Adrenal gland (tissue), 9 donors: ENCODE measurements at regions not wholly inside any gene's neighbourhood (a gene's known extent, or its start where the extent isn't known, plus 50 kb on each side); places are given as distances from the start of the nearest gene placed in this dataset.
"Not testable (repeated sequence)": the region's sequence is repeated elsewhere in the genome, so short reads cannot be mapped to it uniquely, and the experiment has no call there.

Experiments
- DNase-seq, 7 donors: peaks; one replicate each; pipeline ENCODE4 v3.0.0-alpha.2; 2019 to 2020
- H3K27ac ChIP-seq, 5 donors: fragments of 200-600 bp; sonication (generic) in 4 of 5; 1 replicate in 3 of 5; 2 replicates in 2 of 5; pipeline versions ENCODE4 v1.5.1 to v1.8.0; 2016 to 2020; ENCODE audit warnings: mild to moderate bottlenecking in 1 of 5
- H3K27me3 ChIP-seq: fragments of 200-600 bp; 2 replicates; pipeline ENCODE4 v1.8.0; 2021
- H3K36me3 ChIP-seq, 2 donors: fragments of 200-600 bp; replicated peaks in 1 of 2; 1 replicate in 1 of 2; 2 replicates in 1 of 2; pipeline versions ENCODE4 v1.5.1 to v1.8.0; 2018 to 2022
- H3K4me1 ChIP-seq, 2 donors: fragments of 200-600 bp; replicated peaks in 1 of 2; 1 replicate in 1 of 2; 2 replicates in 1 of 2; pipeline versions ENCODE4 v1.5.1 to v1.8.0; 2018 to 2021
- H3K4me3 ChIP-seq, 4 donors: fragments of 200-600 bp; sonication (generic) in 3 of 4; one replicate each; pipeline ENCODE4 v1.5.1; 2016 to 2018
- H3K9me3 ChIP-seq, 3 donors: fragments of 200-600 bp; sonication (generic) in 1 of 3; replicated peaks in 1 of 3; 1 replicate in 2 of 3; 2 replicates in 1 of 3; pipeline versions ENCODE4 v1.5.1 to v1.8.0; 2016 to 2021
- POLR2A ChIP-seq, 2 donors: fragments of 450-650 bp; IDR thresholded peaks; one replicate each; pipeline ENCODE4 v1.6.1; 2017; ENCODE audit warnings: antibody characterized with exemption in 2 of 2, mild to moderate bottlenecking in 2 of 2, moderate library complexity in 1 of 2
- WGBS, 4 donors: extraction: QIAGEN DNeasy Blood & Tissue Kit in 2 of 4; methylation state at CpG; one replicate each; pipeline versions ENCODE4 v1.1.5 to v1.1.7; 2013 to 2017; 5-methylcytosine and 5-hydroxymethylcytosine counted together
- intact Hi-C, 2 donors: fragments of 100-400 bp; cut with DNase I; formaldehyde crosslinking; loops; one replicate each; pipeline versions ENCODE4 v1.14.1 to v1.15.0; 2022 to 2023
- TF ChIP-seq, protein P1 (sequence below), 6 experiments: fragments of 450-650 bp in 4 of 6; fragments of 200-600 bp in 2 of 6; sonication (generic) in 1 of 6; IDR thresholded peaks; 1 replicate in 5 of 6; 2 replicates in 1 of 6; pipeline versions ENCODE4 v1.5.1 to v1.8.0; 2016 to 2021; ENCODE audit warnings: antibody characterized with exemption in 6 of 6, mild to moderate bottlenecking in 2 of 6, moderate library complexity in 1 of 6
- donor health status: healthy with polysubstance abuse.
- donor health status: Bipolar disorder and iron deficiency.
- donor health status: DM: yes; HTN: yes; CAD: no.
- donor health status: DM: no; HTN: no; CAD: no.
- donor health status: DM: no; HTN: no; CAD: no.

DNA sequence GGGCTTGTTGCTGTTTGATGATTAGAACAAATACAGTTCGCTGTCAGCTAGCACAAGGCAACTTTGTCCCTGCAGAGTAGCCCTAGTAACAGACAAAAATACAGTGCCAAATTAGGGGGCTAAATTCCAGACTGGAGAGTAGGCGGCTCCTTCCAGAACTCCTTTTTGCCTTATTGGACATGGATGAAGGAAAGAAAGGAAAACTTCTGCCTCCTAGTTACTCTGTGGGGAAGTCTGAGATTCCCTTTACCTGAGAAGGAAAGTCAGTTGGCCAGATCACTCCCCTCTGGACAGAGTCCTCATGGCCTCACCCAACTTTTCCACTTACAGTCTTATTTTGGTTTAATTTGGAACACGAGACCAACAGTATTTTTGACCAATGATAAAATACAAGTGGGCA, 140.5 kb upstream of the ADAMTS3 start:
- no peak for DNase-seq
- Histone ChIP-seq H3K4me1 (no peaks in the 10 kb centered on the region), H3K36me3 (no peaks in the 10 kb centered on the region), H3K27me3 (no peaks in the 10 kb centered on the region), H3K4me3 (no peak overlapping the region), H3K9me3 (no peaks in the 10 kb centered on the region), H3K27ac (no peak overlapping the region)
- TF ChIP-seq, protein P1, sequence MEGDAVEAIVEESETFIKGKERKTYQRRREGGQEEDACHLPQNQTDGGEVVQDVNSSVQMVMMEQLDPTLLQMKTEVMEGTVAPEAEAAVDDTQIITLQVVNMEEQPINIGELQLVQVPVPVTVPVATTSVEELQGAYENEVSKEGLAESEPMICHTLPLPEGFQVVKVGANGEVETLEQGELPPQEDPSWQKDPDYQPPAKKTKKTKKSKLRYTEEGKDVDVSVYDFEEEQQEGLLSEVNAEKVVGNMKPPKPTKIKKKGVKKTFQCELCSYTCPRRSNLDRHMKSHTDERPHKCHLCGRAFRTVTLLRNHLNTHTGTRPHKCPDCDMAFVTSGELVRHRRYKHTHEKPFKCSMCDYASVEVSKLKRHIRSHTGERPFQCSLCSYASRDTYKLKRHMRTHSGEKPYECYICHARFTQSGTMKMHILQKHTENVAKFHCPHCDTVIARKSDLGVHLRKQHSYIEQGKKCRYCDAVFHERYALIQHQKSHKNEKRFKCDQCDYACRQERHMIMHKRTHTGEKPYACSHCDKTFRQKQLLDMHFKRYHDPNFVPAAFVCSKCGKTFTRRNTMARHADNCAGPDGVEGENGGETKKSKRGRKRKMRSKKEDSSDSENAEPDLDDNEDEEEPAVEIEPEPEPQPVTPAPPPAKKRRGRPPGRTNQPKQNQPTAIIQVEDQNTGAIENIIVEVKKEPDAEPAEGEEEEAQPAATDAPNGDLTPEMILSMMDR (IDR thresholded peaks at IDR 0.05), result no peak
- TF ChIP-seq POLR2A (IDR thresholded peaks at IDR 0.05), result no peak
- intact Hi-C loops, result loop anchor here (10.0 kb wide), 1 partner anchor 305 kb away; no protein-coding TSS in a partner anchor
- WGBS, 4 donors, result 46 to 68% (median 60%) methylated on average over 3 of the region's 3 CpGs

GRCh38 chr4:72706684-72707083, 137.7 kb upstream of the ADAMTS3 start:
- WGBS, 4 donors, result 81 to 94% (median 85%) methylated on average over 7 of the region's 7 CpGs

DNA sequence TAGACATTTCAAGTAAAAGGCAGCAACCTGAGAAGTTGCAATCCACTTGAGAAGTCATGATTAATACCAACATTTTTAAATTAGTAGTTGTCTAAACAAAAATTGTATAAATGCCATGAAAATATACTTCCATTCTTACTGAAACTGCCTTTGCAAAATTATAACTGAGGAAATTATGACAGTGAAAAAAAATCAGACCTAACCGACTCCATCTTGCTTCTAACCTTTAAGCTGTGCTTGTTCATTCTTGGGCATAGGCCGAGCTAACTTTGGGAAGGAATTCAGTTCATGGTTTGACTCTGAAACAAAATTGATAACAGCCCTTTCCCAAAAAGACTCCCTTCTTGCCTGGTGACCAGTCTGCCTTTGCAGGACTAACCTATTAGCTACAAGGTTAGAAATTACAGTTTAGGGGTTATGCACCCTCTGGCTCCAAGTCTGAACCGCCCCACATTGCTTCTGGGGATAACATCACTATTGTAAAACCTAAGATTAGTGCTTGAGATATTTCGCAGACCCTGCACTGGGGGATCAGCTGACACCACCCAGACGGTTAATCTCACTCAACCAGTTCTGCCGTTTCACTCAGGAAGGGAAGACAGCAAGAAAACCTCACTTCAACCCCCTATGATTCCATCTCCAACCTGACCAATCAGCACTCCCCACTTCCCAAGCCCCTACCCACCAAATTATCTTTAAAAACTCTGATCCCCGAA, 136.1 kb upstream of the ADAMTS3 start:
- not testable (repeated sequence) for DNase-seq, H3K27me3 ChIP-seq, H3K4me1 ChIP-seq, H3K4me3 ChIP-seq, H3K9me3 ChIP-seq, H3K36me3 ChIP-seq, H3K27ac ChIP-seq
- 77 to 88% (median 82%) methylated on average over 7 of the region's 7 CpGs for WGBS, 4 donors
- intact Hi-C loops, result loop anchor here (10.0 kb wide), 1 partner anchor 310 kb away; no protein-coding TSS in a partner anchor

More at GRCh38 chr4:72706684-72707083, 137.7 kb upstream of the ADAMTS3 start:
- H3K36me3 ChIP-seq, result no peaks in the 10 kb centered on the region
- no peak for TF ChIP-seq POLR2A (IDR thresholded peaks at IDR 0.05)
- TF ChIP-seq, protein P1 (IDR thresholded peaks at IDR 0.05), result no peak
- H3K4me3 ChIP-seq, result no peak overlapping the region
- no peak overlapping the region for H3K27ac ChIP-seq
- intact Hi-C loops, result loop anchor here (10.0 kb wide), 1 partner anchor 308 kb away; no protein-coding TSS in a partner anchor
- H3K9me3 ChIP-seq, result no peaks in the 10 kb centered on the region
- DNase-seq, result no peak
- H3K4me1 ChIP-seq, result no peaks in the 10 kb centered on the region
- H3K27me3 ChIP-seq, result no peaks in the 10 kb centered on the region

- Histone ChIP-seq H3K4me3 (no peak overlapping the region), H3K4me1 (no peaks in the 10 kb centered on the region), H3K36me3 (no peaks in the 10 kb centered on the region), H3K27ac (no peak overlapping the region), H3K27me3 (no peaks in the 10 kb centered on the region), H3K9me3 (no peaks in the 10 kb centered on the region)
- no peak for DNase-seq
- TF ChIP-seq, protein P1 (IDR thresholded peaks at IDR 0.05), result no peak
- intact Hi-C loops, result loop anchor here (10.0 kb wide), 1 partner anchor 312 kb away; no protein-coding TSS in a partner anchor
- 74 to 89% (median 81%) methylated on average over 3 of the region's 3 CpGs for WGBS, 4 donors
Observed at GRCh38 chr4:72702948-72703347, 133.9 kb upstream of the ADAMTS3 start.
